ENCODE measurements at regions not wholly inside any gene's neighbourhood (a gene's known extent, or its start where the extent isn't known, plus 50 kb on each side); places are given as distances from the start of the nearest gene placed in this dataset.

DNA sequence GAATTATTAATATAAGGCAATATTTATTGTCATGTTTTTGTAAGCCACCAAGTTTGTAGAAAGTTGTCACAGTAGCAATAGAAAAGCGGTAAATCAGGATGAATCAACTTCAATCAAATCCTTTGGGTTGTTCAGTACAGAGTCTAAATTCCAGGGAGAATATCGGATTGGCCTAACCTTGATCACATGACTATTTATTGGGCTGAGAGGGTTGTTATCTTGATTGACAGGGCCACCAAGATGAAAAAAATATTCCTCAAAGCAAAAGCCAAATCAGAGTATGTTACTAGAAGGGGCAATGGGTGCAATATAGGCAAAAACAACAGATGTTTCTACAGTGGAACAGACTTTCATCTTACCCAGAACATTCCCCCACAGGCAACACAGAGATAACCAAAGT lies 270.0 kb downstream of the METTL4 start:
- DNase-seq: no peak

GRCh38 chr18:2302012-2302411 lies 269.3 kb downstream of the METTL4 start:
- DNase-seq: no peak

- no peak for DNase-seq
Observed at GRCh38 chr18:2302628-2303516, 268.4 kb downstream of the METTL4 start.

DNA sequence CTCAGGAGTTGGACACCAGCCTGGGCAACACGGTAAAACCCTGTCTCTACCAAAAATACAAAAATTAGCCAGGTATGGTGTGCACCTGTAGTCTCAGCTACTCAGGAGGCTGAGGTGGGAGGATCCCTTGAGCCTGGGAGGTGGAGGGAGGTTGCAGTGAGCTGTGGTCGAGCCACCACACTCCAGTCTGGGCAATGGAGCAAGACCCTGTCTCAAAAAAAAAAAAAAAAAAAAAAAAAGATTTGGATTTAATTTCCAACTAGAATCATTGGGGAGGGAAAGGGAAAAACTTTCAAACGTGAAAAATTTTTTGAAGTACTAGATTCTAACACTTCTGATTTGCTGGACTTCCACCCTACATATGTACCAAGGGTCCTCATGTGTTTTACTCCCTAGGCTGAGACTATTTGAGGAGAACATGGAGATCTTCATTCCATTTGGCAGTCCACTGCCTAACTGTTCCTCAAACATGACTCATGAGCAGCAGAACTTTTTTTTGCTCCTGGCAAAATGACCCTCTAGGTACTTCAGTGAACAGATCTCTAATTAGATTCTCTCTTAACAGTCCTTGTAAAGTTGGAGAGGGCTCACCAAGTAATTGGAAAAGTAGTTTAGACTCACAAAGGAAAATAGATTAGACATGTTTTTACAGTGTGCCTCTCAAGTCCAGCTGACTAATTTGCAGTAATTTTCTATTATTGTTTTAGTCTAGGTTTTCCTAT lies 267.6 kb downstream of the METTL4 start:
- DNase-seq: no peak

DNA sequence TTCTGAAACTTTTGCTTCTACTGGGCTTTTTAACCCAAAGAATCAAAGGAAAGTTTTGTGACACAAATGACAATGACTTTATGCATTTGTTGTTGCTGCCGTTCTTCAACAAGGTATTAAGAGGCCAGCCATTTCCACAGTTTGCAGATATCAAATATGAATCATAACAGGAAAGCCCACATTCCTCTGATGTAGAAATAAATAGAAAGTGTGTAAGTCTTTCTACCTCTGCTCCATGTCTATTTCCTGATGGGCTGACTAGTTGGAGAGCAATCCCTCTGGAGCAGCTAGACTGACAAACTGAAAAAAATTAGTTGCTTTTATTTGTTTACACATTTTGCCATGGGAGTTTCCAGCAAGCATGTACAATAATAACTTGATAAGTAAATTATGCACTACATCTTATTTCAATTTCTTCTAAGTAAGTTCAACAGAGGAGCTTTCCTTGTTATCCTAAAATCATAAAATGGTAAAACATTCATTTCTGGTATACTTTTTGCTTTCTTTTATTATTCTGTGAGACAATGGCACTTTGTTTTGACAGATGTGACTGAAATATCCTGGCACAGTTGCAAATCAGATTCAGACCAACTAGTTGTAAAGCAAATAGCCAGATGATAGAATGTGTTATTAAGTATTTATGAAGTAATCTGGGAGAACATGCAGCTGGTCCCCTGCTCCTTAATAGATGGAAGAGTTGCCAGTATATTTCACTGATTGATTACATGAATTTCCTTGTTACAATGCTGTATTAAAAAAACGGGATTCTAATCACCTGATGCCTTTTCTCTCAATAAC lies 266.7 kb downstream of the METTL4 start:
- DNase-seq: no peak

- DNase-seq: no peak
Observed at GRCh38 chr18:2306606-2307005, 264.7 kb downstream of the METTL4 start.

DNA sequence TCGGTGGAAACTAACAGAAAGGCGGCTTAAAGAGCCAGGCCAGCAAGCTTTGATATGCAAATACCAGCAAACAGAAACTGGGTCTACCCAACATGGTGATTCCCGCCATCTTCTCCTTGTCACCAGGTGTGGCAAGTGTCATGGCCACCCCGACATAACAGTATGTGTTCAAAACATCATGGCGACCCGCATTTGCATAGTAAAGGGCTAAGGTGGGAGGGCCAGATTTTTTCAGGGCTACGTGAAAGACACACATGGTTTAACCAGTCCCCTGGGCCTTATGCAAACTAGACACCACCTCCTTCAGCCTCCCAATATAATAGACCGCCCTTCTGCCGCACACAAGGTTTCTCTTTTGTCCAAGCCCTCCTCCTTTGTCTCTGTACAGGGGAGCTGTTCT lies 260.4 kb downstream of the METTL4 start:
- DNase-seq: no peak

GRCh38 chr18:2312440-2312839 lies 258.9 kb downstream of the METTL4 start:
- DNase-seq: no peak

- DNase-seq: no peak
Observed at GRCh38 chr18:2313332-2313731, 258.0 kb downstream of the METTL4 start.

- DNase-seq: no peak
Observed at GRCh38 chr18:2316082-2316750, 255.1 kb downstream of the METTL4 start.

GRCh38 chr18:2316751-2317696 lies 254.3 kb downstream of the METTL4 start:
- DNase-seq: no peak

- no peak for DNase-seq
Observed at GRCh38 chr18:2324459-2324858, 246.8 kb downstream of the METTL4 start.

GRCh38 chr18:2325308-2325849 lies 245.9 kb downstream of the METTL4 start:
- DNase-seq: no peak

DNA sequence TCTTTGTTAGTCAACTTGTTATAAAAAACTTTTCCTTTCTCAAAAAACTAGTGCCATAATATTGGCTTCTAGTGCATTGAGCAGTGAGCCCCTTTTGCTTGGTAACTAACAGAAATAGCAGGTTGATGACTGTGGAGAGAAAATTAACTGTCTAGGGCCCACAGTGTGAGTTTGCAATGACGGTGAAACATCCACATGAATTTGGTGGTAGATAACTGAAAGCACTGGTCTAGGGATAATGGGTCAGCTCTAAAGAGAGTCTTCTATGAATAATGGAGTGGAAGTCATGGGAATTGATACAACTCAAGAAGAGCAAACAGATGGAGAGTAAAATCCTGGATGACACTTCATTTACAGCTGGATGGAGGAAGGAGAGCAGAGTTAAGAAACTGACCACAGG lies 245.4 kb downstream of the METTL4 start:
- DNase-seq: no peak

DNA sequence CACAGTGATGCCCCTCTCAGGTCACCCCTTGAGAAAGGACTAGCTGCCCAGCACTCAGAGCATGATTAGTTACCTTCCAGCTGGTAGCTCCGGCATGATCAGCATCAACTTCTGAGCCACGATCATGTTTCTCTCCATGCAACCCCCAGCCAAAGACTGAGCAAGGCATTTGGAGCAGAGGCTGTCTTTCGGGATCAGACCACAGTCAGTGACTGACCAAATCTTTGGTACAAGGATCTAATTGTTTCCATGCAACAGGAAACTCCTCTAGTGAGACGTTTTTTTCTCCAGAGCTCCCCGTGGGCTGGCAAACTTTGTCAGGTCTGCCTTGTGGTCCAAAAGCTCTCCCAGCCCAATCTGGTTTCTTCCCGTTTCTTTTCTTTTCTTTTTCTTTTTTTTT lies 244.3 kb downstream of the METTL4 start:
- DNase-seq: no peak

- DNase-seq: no peak
Observed at GRCh38 chr18:2330764-2331163, 240.5 kb downstream of the METTL4 start.

GRCh38 chr18:2331491-2331890 lies 239.8 kb downstream of the METTL4 start:
- no peak for DNase-seq

DNA sequence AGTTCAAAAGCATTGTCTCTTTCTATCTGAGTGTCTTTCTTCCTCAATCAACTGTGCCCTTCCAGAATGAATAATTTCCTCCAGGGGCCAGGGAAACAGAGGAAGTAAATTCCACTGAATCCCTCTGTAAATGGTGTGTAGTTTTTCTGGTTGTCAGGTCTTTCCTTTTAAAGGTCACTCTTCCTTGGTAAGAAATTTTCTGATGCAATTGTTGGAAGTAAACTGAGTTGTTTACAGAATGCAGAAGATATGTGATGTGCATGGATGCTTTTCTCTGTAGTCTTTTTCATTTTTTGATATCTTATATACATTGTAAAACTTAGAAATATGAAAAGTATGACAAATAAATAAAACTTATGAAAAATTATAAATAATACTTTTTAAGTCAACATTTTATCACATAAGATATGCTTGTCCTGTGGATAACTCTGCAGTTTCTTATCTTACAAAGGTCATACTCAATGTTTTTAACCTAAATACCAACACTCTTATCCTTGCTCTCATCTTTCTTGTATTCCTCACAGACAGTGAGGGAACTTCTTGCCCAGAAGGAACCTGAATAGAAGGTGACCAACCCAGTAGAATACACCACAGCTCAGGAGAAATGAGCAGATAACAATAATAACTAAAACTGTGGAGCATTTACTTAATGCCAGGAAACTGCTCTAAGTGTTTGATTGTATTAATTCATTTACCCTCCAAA lies 234.5 kb downstream of the METTL4 start:
- no peak for DNase-seq

GRCh38 chr18:2337552-2338141 lies 233.7 kb downstream of the METTL4 start:
- DNase-seq: no peak

GRCh38 chr18:2338601-2339000 lies 232.7 kb downstream of the METTL4 start:
- no peak for DNase-seq
